ENCODE measurements at regions not wholly inside any gene's neighbourhood (a gene's known extent, or its start where the extent isn't known, plus 50 kb on each side); places are given as distances from the start of the nearest gene placed in this dataset.
A peak's percentile ranks its signal among the peaks of the same experiment; 100 is the strongest.

DNA sequence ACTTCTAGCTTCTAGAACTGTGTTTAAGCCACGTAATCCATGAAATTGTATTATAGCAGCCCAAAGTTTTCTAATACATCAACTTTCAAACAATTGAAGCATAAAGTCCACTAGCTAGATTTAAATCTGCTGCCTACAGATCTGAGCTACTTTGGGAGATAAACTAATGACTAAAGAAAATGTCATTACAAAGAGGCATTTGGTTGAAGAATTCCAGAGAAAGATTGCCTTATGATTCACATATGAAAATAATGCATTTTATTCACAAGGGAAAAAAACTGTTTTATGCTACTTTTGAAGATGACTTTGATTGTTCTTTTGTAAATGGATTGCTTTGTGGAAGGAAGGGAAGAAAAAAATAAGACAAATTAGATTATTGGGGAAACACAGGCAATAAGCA lies 124.1 kb upstream of the SLIT2 start:
- intact Hi-C loops (cut with DNase I) = no loop called here
- no peak for DNase-seq (ENCODE audit: low spot score)
- ATAC-seq = no peak

DNA sequence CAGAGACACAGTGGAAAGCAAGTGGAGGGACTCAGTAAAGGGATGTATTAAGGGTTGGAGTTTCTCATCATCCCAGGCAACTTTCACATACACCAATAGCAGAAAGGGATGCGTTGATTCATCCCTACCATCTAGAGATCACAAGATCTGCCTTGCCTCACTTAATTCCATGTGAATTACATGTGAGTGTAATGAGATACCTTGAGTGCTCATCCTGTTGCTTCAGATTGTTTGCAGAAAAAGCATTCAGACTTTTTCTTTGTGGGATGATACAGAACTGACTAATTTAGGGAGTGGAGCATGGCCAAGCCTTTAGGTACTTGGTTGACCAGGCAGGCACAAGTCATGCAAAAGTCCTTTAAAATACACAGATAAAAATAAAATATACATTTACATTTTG lies 124.8 kb upstream of the SLIT2 start:
- DNase-seq (ENCODE audit: low spot score) (no peak), ATAC-seq (no peak)
- intact Hi-C loops (cut with DNase I) = no loop called here

DNA sequence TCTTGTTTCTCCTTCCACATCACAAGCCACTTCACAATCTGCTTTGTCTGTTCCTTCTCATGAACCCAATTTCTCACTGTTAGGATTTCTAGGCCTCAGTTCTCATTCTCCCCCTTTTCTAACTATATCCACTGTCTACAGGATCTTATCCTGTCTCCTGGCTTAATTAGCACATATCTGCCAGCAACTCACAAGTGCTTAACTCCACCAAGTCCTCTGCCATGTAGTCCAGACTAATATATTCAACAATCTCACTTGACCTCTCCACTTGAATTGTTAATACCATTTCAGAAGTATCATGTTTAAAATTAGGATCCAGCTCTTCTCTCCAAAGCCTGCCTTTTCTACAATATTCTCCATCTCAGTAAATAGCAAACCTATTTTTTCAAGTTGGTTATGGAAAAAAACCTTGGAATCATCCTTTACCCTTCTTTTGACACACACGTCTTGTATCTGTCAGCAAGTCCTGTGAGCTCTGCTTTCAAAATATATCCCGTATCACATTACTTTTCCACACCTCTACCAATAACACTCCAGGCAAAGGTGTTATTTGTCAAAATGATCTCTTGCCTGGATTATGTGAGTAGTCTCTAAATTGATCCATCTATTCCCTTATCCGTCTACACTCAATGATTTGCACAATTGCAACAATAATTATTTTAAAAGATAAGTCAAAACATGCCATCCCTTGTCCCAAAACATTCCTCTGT lies 127.2 kb upstream of the SLIT2 start:
- ATAC-seq = no peak
- no peak for DNase-seq (ENCODE audit: low spot score)
- intact Hi-C loops (cut with DNase I) = no loop called here

DNA sequence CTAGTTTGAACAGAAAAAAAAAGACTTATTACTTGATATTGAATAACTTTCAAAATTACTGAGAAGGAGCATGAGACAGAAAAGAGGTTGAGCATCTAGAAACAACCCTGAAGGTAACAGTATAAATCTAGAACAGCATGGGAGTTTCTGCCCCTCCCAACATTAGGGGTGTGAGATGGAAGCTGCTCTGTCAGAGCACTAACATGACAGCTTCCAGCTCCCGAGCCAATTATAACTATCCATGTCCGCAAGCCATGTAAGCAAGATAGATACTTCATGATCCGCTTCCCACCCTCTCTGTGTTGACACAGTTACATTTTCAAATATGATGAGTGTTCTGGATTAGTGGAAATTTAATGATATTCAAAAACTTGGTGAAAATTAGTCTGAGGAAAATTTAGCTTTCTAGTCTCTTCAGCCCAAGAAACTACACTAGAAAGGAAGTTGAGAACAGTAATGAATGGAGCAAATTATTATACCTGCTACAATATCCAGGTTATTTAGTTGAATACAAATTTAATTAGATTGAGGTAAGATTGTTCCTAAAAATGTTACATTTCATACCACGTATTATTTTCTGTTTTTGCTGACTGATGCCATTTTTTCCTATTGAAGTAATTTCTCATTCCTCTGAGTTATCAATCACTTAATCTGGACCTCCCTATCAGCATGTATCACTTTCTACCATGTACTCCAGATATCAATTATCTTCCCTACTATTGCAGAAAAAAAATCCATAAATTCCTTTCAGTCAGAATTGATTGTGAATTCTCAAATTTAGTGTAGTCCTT lies 129.3 kb upstream of the SLIT2 start:
- ATAC-seq (no peak), DNase-seq (ENCODE audit: low spot score) (no peak)
- intact Hi-C loops (cut with DNase I) = no loop called here

DNA sequence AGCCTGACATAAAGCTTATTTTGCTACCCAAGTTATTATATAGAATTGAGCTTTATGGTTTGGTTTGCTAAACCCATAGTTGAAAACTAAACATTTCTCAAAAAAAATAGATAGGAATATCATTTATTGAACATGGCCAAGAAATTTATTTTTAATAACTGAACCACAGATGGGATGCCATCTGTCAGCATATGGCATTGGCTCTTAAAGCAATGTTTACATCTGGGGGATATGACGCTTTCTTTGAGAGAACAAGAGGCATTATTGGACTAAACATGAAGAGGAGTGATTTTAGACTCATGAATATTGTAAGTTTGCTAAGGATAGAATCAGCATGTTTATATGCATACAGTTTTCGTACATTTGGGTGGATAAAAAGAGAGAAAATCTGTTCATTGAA lies 132.6 kb upstream of the SLIT2 start:
- intact Hi-C loops (cut with DNase I) = no loop called here
- DNase-seq (ENCODE audit: low spot score) = no peak
- no peak for ATAC-seq

DNA sequence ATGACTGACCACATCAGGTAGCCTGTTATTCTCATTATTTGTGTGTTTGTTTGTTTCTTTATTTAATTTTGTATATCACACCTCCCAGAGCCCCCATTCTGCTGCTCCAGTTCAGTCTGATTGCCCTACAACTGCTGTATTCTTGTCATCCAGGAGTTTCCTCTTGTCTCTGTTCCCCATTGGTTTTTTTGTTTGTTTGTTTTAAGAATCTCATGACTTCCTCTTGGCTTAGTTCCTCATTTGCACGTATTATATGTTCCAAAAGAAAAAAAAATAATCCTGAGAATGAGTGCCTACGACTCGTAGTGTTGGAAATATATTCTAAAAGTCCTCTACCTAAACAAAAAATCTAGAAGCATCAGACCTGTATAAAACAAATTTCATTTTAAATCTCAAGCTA lies 142.3 kb upstream of the SLIT2 start:
- no peak for DNase-seq (ENCODE audit: low spot score)
- intact Hi-C loops (cut with DNase I) = no loop called here
- ATAC-seq = no peak

DNA sequence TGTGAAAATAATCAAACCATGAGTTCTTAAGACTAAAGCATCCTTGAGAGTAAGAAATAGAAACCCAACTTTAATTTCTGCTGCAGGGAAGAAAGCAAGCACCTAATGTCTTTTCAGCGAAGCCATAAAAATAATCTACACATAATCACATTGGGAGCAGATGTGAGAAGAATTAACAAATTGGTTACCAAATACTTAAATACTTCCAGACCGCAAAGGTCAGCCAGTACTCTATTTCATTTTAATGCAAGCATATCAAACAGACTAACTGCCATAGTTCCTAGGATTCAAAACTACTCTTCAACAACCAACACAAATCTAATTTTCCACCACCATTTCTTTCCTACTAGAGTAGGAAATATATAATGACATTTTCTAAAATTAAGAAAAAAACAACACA lies 144.8 kb upstream of the SLIT2 start:
- DNase-seq (ENCODE audit: low spot score) (no peak), ATAC-seq (no peak)
- intact Hi-C loops (cut with DNase I) = no loop called here

DNA sequence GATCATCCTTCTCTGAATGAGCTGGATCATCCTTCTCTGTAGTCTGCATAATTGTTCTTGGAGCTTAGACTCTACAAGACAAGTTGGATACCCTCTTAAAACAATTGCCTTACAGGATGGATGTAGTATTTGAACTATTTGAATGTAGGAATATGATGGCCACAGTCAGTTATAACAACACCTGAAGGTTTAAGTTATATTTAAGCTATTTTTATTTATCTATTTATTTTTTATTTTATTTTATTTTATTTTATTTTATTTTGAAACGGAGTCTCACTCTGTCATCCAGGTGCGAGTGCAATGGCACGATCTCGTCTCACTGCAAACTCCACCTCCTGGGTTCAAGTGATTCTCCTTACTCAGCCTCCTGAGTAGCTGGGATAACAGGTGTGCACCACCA lies 149.9 kb upstream of the SLIT2 start:
- DNase-seq (ENCODE audit: low spot score) (no peak), ATAC-seq (no peak)
- intact Hi-C loops (cut with DNase I) = no loop called here

DNA sequence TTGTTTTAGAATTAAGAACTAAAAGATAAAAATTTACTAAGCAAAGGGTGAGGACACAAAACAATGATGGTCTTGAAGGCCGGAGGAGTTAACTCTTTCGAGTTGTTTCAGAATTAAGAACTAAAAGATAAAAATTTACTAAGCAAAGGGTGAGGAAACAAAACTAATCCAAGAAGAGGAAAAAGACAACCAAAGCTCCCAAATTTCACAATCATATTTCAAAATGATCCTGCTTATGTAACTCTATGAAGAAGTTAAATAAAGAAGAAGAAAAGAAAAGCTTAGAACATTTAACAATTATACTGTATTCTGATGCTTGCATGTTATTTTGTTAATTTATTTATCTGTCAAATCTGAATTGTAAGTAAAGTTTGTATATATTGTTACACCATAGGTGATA lies 154.8 kb upstream of the SLIT2 start:
- no peak for DNase-seq (ENCODE audit: low spot score)
- intact Hi-C loops (cut with DNase I) = no loop called here
- ATAC-seq = no peak

DNA sequence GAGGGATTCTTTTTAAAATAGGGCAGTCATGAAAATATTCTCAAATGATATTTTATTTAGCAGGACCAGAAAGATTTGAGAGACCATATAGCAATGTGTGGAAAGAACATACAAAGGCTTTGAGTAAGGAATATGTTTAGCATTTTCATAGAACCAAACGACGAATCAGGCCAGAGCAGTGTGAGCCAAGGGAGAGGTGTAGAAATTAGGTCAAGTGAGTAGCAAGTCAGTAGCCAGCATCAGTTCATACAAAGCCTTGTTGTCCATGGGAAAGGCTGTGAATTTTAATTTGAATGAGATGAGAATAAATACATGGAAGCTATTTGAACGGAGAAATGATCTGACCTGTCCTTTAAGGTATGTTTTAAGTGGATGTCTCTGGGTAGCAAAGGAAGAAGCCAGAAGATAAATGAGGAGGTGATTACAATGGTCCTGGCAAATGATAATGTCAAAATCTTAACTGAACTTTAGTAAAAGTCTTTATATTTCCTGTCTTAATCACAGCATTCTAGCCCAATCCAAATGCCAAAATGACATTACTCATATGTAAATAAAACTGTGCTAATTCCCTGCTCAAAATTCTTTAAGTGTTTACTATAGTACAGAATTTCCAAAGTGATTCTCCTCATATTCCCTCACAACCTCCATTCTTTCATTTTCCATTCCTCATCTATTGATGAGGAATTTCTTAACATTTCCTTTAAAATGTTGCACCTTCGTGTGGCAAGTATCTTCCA lies 155.7 kb upstream of the SLIT2 start:
- intact Hi-C loops (cut with DNase I) = no loop called here
- ATAC-seq (no peak), DNase-seq (ENCODE audit: low spot score) (no peak)

DNA sequence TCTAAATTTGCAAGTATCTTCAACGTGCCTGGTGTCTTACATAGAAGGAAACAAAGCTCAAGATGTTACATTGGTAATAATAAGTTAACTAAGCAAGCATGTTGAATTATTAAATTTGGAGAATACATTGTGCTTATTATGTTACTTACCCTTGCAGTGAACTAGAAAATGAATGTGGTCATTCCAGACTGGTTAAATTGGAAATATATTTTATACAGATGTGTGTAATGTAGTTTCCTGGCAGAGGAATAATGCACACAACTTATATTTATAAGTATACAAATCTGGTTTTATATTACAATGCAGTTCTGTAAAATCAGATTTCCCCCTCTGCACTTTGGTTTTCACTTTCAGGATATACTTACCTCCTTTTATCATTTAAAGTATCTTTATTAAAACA lies 159.9 kb upstream of the SLIT2 start:
- intact Hi-C loops (cut with DNase I) = no loop called here
- ATAC-seq (no peak), DNase-seq (ENCODE audit: low spot score) (no peak)

DNA sequence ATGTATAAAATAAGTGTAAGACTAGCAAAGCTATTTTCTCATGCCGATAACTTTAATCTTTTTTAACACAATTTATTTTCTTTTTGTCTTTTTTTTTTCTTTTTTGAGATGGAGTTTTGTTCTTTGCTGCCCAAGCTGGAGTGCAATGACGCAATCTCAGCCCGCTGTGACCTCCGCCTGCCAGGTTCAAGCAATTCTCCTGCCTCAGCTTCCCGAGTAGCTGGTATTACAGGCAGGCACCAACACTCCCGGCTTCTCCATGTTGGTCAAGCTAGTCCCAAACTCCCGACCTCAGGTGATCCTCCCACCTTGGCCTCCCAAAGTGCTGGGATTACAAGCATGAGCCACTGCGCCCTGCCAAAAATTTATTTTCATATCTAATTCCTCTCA lies 164.2 kb upstream of the SLIT2 start:
- DNase-seq (ENCODE audit: low spot score) (no peak), ATAC-seq (no peak)
- intact Hi-C loops (cut with DNase I) = no loop called here

DNA sequence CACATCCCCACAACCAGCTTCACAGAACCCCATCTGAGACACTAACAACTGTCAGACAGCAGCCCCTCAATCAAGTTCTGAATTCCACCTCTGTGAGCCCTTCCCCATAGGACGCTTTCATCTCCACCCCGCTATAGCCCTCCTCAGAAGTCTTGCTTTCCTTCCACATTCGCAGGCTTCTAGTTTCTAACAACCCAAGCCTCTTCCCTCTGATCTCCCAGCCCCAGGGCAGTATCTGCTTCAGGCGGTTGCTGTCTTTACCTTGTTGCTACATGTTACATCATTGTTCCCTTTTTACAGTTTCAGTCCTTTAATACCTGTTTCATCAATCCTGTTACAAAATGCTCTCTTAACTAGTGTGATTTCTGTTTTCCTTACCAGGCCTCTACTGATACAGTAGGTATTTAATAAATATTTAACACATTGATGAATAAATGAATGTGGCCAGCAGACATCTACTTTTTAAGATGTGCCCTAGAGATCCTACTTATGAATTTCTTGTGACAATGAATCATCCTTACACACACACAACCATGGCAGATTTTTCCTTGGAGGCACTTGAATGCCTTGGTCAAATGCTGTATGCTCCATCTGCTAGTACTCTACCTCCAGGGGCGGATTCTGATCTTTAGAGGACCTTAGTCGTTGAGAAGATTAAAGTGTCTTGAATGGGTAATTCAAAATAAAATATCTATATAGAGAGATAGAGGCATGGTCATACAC lies 164.7 kb upstream of the SLIT2 start:
- ATAC-seq (peak; percentile 13), DNase-seq (ENCODE audit: low spot score) (no peak)
- intact Hi-C loops (cut with DNase I) = no loop called here

DNA sequence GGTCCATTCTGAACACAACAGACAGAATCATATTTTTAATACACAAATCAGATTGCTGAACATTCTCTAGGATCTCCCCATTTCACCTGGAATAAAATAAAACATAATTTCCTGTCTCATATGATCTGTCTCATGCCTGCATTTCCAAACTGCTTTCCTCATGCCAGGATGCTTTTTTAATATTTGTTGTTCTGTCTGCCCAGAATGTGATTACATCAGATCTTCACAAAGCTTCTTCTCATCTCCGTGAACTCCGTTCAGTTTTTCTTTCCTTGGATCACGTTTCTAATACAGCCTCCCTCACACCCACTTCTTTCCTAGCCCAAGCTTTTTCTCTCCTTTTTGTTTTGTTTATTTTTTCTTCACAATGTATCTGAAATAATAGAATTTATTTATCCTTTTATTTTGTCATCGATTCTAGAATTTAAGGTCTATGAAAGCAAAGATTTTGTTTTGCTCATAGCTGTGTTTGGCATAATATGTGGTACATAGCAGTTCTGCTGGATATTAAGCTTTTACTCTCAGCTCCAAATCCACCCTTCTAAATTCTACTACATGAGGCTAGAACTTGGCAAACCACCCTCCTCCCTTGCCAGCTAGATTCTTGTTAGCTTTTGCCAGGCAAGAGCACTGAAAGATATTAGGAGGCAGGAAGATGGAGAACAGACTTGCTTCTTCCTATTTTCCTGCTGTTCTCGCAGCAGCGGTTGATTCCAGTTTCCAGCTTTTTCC lies 165.5 kb upstream of the SLIT2 start:
- intact Hi-C loops (cut with DNase I) = no loop called here
- peak; percentile 86 for ATAC-seq
- no peak for DNase-seq (ENCODE audit: low spot score)

DNA sequence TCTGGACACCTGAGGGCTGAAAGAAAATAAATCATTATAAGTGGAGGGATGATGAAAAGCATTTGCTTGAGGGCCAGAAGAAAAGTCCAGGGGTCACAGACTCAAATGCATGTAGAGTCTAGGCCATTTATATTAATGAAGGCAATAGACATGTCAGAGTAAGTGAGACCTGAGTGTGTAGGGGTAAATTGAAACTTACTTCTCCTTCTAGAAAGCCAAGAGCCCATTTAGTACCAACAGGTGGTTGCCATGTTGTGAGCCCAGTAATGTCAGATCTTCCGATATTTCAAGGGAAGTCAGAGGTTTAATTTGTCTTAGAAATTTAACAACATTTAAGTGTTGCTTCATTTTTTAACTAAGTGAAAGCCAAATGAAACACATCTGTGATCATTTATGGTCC lies 166.1 kb upstream of the SLIT2 start:
- intact Hi-C loops (cut with DNase I) = no loop called here
- no peak for DNase-seq (ENCODE audit: low spot score)

DNA sequence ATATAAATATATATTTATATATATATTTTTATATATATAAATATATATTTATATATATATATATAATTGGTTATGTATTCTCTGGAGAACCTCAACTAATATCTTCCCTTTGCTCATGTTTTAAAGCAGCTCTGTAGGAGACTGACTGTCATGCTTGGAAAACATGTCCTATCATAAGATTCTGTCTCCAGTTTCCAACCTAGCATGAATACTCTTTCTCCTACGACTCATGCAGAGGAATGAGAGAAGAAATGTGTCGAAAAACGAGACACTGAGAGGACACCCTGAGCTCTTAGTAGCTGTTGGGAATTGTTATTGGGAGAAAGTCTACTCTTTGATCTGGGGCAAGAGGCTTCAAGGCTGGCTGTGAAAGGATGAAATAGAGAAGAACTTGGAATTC lies 166.5 kb upstream of the SLIT2 start:
- intact Hi-C loops (cut with DNase I) = no loop called here
- no peak for ATAC-seq
- no peak for DNase-seq (ENCODE audit: low spot score)

More for the DNA sequence above, 166.1 kb upstream of the SLIT2 start:
- peak; percentile 38 for ATAC-seq

DNA sequence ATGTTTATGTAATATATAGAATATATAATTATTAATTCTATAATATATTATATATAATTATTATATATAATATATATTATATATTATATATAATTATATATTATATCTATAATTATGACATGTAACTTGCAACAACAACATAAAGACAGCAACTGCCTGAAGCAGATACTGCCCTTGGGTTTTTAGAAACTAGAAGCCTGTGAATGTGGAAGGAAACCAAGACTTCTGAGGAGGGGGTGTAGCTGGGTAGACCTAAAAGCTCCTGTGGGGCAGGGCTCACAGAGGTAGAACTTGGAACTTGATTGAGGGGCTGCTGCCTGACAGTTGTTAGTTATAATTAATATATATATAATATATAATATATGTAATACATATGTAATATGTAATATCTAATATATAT lies 167.2 kb upstream of the SLIT2 start:
- ATAC-seq (no peak), DNase-seq (ENCODE audit: low spot score) (no peak)
- intact Hi-C loops (cut with DNase I) = no loop called here

DNA sequence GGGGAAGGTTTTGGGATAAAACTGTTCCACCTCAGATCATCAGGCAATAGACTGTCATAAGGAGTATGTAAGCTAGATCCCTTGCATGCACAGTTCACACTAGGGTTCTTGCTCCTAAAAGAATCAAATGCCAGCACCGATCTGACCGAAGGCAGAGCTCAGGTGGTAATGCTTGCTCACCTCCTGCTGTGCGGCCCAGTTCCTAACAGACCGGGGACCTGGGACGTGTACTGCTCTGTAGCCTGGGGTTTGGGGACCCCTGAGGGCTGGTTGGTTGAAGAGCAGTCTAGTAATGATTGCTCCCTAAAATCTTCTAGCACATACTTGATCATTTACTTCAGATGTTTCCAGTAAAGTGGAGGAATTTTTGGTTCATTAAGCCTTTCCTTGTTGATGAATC lies 173.1 kb upstream of the SLIT2 start:
- no peak for ATAC-seq
- intact Hi-C loops (cut with DNase I) = no loop called here
- no peak for DNase-seq (ENCODE audit: low spot score)

DNA sequence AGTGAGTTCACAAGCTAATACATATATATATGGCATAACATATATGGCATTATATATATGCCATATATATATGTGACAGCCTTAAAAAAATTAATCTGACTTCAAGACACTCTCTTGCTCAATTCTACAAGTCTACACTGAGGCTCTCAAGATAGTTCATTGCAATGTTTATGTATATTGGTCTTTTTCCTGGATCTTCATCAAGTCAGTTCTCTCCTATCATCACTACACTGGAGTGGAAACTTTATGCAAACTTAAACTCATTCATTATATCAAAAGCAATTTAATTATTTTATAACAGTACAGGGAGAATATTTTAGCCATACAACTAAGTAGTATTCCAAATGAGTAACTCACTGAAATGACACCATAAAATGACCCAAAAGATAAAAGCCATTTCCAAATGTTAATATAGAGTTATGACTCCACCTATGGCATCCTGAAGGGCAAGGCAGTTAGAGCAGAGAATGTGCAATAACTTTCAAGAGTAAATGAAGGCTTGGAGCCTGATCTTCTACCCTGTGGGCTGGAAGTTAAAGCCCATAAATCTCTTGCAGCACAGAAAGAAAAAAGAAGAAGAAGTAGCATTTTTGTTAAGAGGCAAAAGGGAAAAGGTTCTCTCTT lies 176.3 kb upstream of the SLIT2 start:
- ATAC-seq = no peak
- DNase-seq (ENCODE audit: low spot score) = no peak
- intact Hi-C loops (cut with DNase I) = no loop called here
